Osteocyte (in vitro differentiated cells): ENCODE measurements at regions not wholly inside any gene's neighbourhood (a gene's known extent, or its start where the extent isn't known, plus 50 kb on each side); places are given as distances from the start of the nearest gene placed in this dataset.
A peak's percentile ranks its signal among the peaks of the same experiment; 100 is the strongest.

Experiments used
- DNase-seq: peaks from one replicate; pipeline ENCODE4 v3.0.0; 2021; ENCODE audit warnings: mixed read lengths; ENCODE audit not compliant: unreplicated experiment; ENCODE audit errors: extremely low spot score
- H3K27ac Mint-ChIP-seq: one replicate; pipeline ENCODE4 v1.8.0; 2021; ENCODE audit warnings: mild to moderate bottlenecking, mixed read lengths; ENCODE audit not compliant: unreplicated experiment
- H3K27me3 Mint-ChIP-seq: one replicate; pipeline ENCODE4 v1.8.0; 2021; ENCODE audit warnings: mixed read lengths; ENCODE audit not compliant: unreplicated experiment
- H3K36me3 Mint-ChIP-seq: one replicate; pipeline ENCODE4 v1.8.0; 2021; ENCODE audit warnings: mixed read lengths; ENCODE audit not compliant: unreplicated experiment
- H3K4me1 Mint-ChIP-seq: one replicate; pipeline ENCODE4 v1.8.0; 2021; ENCODE audit warnings: mixed read lengths; ENCODE audit not compliant: unreplicated experiment
- H3K4me3 Mint-ChIP-seq: one replicate; pipeline ENCODE4 v1.8.0; 2021; ENCODE audit warnings: mild to moderate bottlenecking, moderate library complexity, mixed read lengths; ENCODE audit not compliant: unreplicated experiment
- H3K9me3 Mint-ChIP-seq: one replicate; pipeline ENCODE4 v1.8.0; 2021; ENCODE audit warnings: mixed read lengths; ENCODE audit not compliant: unreplicated experiment
- TF ChIP-seq, protein P1 (sequence below): fragments of 200-600 bp; sonication (generic); IDR thresholded peaks from 2 replicates; pipeline ENCODE4 v1.5.0; 2021; ENCODE audit warnings: antibody characterized with exemption, mild to moderate bottlenecking, moderate library complexity

DNA sequence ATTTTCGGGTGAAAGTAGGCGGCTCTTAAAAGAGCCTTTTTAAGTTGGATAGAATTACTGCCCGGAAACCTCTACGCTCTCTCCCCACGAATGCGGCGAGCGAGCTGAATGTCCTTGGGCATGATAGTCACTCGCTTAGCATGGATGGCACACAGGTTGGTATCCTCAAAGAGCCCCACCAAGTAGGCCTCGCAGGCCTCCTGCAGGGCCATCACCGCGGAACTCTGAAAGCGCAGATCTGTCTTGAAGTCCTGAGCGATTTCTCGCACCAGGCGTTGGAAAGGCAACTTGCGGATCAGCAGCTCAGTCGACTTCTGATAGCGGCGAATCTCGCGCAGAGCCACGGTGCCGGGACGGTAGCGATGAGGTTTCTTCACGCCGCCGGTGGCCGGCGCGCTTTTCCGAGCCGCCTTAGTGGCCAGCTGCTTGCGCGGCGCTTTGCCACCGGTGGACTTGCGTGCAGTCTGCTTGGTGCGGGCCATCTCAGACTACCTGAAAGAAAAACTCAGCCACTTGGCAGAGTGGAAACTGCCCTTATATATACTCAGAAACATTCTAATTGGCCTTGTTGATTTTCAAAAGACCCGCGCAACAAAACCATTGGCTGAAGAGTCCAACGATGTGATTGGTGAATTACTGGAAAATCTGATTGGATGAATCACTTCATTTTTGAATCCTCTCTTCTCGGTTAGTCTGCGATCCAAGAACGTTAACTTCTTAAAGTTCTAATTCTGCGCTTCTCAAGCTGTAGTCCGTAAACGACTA lies 93.9 kb upstream of the BTN3A2 start:
- H3K4me1 Mint-ChIP-seq = peaks cover 35% of the 10 kb centered on the region
- no peaks in the 10 kb centered on the region for H3K36me3 Mint-ChIP-seq
- peak; percentile 86 for DNase-seq
- TF ChIP-seq, protein P1, sequence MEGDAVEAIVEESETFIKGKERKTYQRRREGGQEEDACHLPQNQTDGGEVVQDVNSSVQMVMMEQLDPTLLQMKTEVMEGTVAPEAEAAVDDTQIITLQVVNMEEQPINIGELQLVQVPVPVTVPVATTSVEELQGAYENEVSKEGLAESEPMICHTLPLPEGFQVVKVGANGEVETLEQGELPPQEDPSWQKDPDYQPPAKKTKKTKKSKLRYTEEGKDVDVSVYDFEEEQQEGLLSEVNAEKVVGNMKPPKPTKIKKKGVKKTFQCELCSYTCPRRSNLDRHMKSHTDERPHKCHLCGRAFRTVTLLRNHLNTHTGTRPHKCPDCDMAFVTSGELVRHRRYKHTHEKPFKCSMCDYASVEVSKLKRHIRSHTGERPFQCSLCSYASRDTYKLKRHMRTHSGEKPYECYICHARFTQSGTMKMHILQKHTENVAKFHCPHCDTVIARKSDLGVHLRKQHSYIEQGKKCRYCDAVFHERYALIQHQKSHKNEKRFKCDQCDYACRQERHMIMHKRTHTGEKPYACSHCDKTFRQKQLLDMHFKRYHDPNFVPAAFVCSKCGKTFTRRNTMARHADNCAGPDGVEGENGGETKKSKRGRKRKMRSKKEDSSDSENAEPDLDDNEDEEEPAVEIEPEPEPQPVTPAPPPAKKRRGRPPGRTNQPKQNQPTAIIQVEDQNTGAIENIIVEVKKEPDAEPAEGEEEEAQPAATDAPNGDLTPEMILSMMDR = no peak
- no peaks in the 10 kb centered on the region for H3K27me3 Mint-ChIP-seq
- H3K27ac Mint-ChIP-seq = no peak overlapping the region
- H3K9me3 Mint-ChIP-seq = no peaks in the 10 kb centered on the region
- H3K4me3 Mint-ChIP-seq = no peak overlapping the region

GRCh38 chr6:26271668-26272024 lies 93.4 kb upstream of the BTN3A2 start:
- Mint-ChIP-seq H3K4me1 (peaks cover 35% of the 10 kb centered on the region), H3K27ac (no peak overlapping the region), H3K27me3 (no peaks in the 10 kb centered on the region), H3K9me3 (no peaks in the 10 kb centered on the region), H3K36me3 (no peaks in the 10 kb centered on the region), H3K4me3 (no peak overlapping the region)
- TF ChIP-seq, protein P1 = no peak
- DNase-seq = no peak

- Mint-ChIP-seq H3K4me3 (no peak overlapping the region), H3K4me1 (peaks cover 35% of the 10 kb centered on the region), H3K9me3 (no peaks in the 10 kb centered on the region), H3K36me3 (no peaks in the 10 kb centered on the region), H3K27ac (no peak overlapping the region), H3K27me3 (no peaks in the 10 kb centered on the region)
- TF ChIP-seq, protein P1 = no peak
- no peak for DNase-seq
Measured at GRCh38 chr6:26272171-26272637, 92.8 kb upstream of the BTN3A2 start.

DNA sequence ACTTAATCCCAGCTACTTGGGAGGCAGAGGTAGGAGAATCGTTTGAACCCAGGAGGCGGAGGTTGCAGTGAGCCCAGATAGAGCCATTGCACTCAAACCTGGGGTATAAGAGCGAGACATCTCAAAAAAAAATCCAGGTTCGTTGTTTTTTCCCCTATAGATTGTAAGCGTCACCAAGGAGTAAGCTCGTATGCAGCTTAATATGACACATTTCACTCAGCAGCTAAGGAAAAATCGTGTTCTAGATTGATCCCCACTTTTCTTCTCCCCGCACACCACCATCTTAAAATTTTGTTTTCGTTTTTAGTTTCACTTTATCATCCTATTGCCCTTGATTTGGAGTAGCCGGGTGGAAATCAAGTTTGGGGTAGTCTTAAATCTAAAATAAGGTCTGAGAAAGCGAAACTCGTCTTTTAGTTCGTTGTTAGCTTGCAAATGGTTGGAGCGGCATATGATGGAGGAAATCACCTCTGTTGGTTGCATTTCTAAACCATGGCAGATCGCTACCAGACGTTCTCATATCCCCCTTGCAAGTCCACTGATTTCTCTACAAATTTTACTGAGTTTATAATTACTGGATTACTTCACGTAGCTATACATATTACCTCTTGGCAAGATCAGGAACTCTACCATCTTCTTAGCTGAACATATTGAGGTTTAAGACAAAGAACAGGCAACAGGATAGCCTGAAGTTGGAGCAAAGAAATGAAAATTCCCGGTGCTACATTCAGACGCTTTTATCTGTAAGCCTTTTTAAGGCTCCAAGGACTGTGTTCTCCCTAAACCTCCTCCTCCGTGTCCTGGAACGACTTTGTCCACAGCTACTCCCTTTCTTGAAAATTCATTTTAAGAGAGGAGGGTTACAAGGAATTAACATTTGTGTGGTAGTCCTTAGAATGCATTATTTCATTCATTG lies 91.1 kb upstream of the BTN3A2 start:
- H3K27ac Mint-ChIP-seq = no peak overlapping the region

More for the DNA sequence above, 91.1 kb upstream of the BTN3A2 start:
- no peaks in the 10 kb centered on the region for H3K27me3 Mint-ChIP-seq
- H3K9me3 Mint-ChIP-seq = no peaks in the 10 kb centered on the region
- peaks cover 33% of the 10 kb centered on the region for H3K4me1 Mint-ChIP-seq
- H3K4me3 Mint-ChIP-seq = no peak overlapping the region
- DNase-seq = no peak
- H3K36me3 Mint-ChIP-seq = no peaks in the 10 kb centered on the region
- TF ChIP-seq, protein P1 = no peak
